K562 (cell line): ENCODE measurements at regions not wholly inside any gene's neighbourhood (a gene's known extent, or its start where the extent isn't known, plus 50 kb on each side); places are given as distances from the start of the nearest gene placed in this dataset.

ENCODE experiments used
- ATAC-seq: fragments of 200-7000 bp; cut with Tn5 transposase; 3 replicates; pipeline ENCODE4 v1.9.1; 2020; ENCODE audit warnings: moderate library complexity
- BruUV-seq: library from RNA; stranded (reverse); fragments of 400-500 nt; replicated peaks from 2 replicates; lab custom pipeline; 2021; lab: Mats Ljungman, UMichigan
- CTCF ChIA-PET: fragments of 300-600 bp; formaldehyde crosslinking; extraction: SDS; loops from one replicate; lab custom pipeline; 2021; ENCODE audit warnings: low intra/inter-chr PET ratio; lab: Yijun Ruan, JAX
- POLR2A ChIA-PET: fragments of 300-600, 350-650 bp; sonication (Branson Sonifier 250); formaldehyde crosslinking; extraction: SDS; loops from one replicate; lab custom pipeline; 2021; ENCODE audit warnings: antibody characterized with exemption, inconsistent platforms; lab: Yijun Ruan, JAX
- DNase-seq, 4 experiments: peaks; one replicate each; pipeline versions ENCODE4 v3.0.0 to v3.0.0-alpha.2; 2011 to 2018; ENCODE audit warnings: low spot score in 3 of 4, mixed read lengths in 3 of 4; ENCODE audit errors: extremely low read depth in 1 of 4
- FAIRE-seq: peaks from 2 replicates; lab custom pipeline; 2011; peaks lifted over from hg19 to GRCh38; lab: Jason Lieb, UNC
- H2AFZ ChIP-seq: 2 replicates; pipeline ENCODE4 v1.6.0; 2011; ENCODE audit warnings: low read depth, low read length, control low read depth, inconsistent platforms
- H3K27ac ChIP-seq: fragments of 200-600 bp; 3 replicates; pipeline ENCODE4 v1.8.0; 2011; ENCODE audit warnings: low read depth, mild to moderate bottlenecking, control low read depth, inconsistent platforms, low read length, moderate library complexity, mixed read lengths; ENCODE audit errors: extremely low read depth
- H3K27me3 ChIP-seq, 2 experiments: fragments of 300-600 bp in 1 of 2; 2 replicates in 1 of 2; 3 replicates in 1 of 2; pipeline versions ENCODE4 v1.6.0 to v1.8.0; 2011; ENCODE audit warnings: inconsistent platforms in 2 of 2, low read length in 2 of 2, mild to moderate bottlenecking in 1 of 2, mixed read lengths in 1 of 2, moderate library complexity in 1 of 2; ENCODE audit not compliant: control insufficient read depth in 2 of 2, insufficient read depth in 2 of 2
- H3K36me3 ChIP-seq: fragments of 300-600 bp; 3 replicates; pipeline ENCODE4 v1.8.0; 2011; ENCODE audit warnings: mild to moderate bottlenecking, low read length, inconsistent platforms; ENCODE audit not compliant: control insufficient read depth, insufficient read depth
- H3K4me1 ChIP-seq, 2 experiments: fragments of 200-600 bp in 1 of 2; replicated peaks in 1 of 2; 2 replicates in 1 of 2; 3 replicates in 1 of 2; pipeline versions ENCODE4 v1.5.1 to v1.8.0; 2011; ENCODE audit warnings: inconsistent platforms in 2 of 2, low read length in 2 of 2, mild to moderate bottlenecking in 1 of 2, mixed read lengths in 1 of 2, moderate library complexity in 1 of 2; ENCODE audit not compliant: control insufficient read depth in 2 of 2, insufficient read depth in 2 of 2
- H3K4me2 ChIP-seq: 2 replicates; pipeline ENCODE4 v1.6.1; 2011; ENCODE audit warnings: low read length, control low read depth, inconsistent platforms, mixed read lengths; ENCODE audit not compliant: insufficient read depth
- H3K4me3 ChIP-seq: fragments of 200-600 bp; sonication (generic), shearing (Covaris generic); 2 replicates; pipeline ENCODE4 v1.5.1; 2016; ENCODE audit warnings: control low read depth, inconsistent platforms
- H3K79me2 ChIP-seq: fragments of 200-600 bp; 3 replicates; pipeline ENCODE4 v1.8.0; 2011; ENCODE audit warnings: low read length, inconsistent platforms; ENCODE audit not compliant: control insufficient read depth, insufficient read depth
- H3K9ac ChIP-seq, 2 experiments: 2 replicates each; pipeline versions ENCODE4 v1.6.0 to v1.6.1; 2011; ENCODE audit warnings: low read depth in 2 of 2, low read length in 2 of 2, control low read depth in 1 of 2, inconsistent platforms in 1 of 2, mild to moderate bottlenecking in 1 of 2, mixed read lengths in 1 of 2; ENCODE audit not compliant: insufficient read depth in 1 of 2
- H3K9me1 ChIP-seq: one replicate; pipeline ENCODE4 v1.6.0; 2011; ENCODE audit warnings: inconsistent platforms, mild to moderate bottlenecking, low read length, moderate library complexity; ENCODE audit not compliant: control insufficient read depth, insufficient read depth
- H3K9me3 ChIP-seq: replicated peaks from 2 replicates; pipeline ENCODE4 v1.5.1; 2011; ENCODE audit warnings: low read depth, low read length, inconsistent platforms; ENCODE audit not compliant: control insufficient read depth, insufficient read depth
- H4K20me1 ChIP-seq: replicated peaks from 2 replicates; pipeline ENCODE4 v1.6.1; 2011; ENCODE audit warnings: low read length, inconsistent platforms, mixed read lengths; ENCODE audit not compliant: control insufficient read depth, insufficient read depth
- CBFA2T3 ChIP-seq: fragments of 450-650 bp; IDR thresholded peaks from 2 replicates; pipeline ENCODE4 v1.6.1; 2017
- DPF2 ChIP-seq: fragments of 450-650 bp; IDR thresholded peaks from 2 replicates; pipeline ENCODE4 v1.6.1; 2016
- EGR1 ChIP-seq: fragments of 450-650 bp; conservative IDR thresholded peaks from 2 replicates; pipeline ENCODE4 v1.6.1; 2017; ENCODE audit warnings: mild to moderate bottlenecking
- NCOA2 ChIP-seq, 2 experiments: fragments of 450-650 bp; IDR thresholded peaks; 2 replicates each; pipeline ENCODE4 v1.6.1; 2018; ENCODE audit warnings: mild to moderate bottlenecking in 2 of 2, moderate library complexity in 1 of 2; ENCODE audit not compliant: partially characterized antibody in 2 of 2
- NFE2L1 ChIP-seq: fragments of 450-650 bp; IDR thresholded peaks from 2 replicates; pipeline ENCODE4 v1.6.1; 2016; ENCODE audit warnings: missing genetic modification characterization, low read depth, mild to moderate bottlenecking, missing compliant biosample characterization, moderate library complexity, borderline replicate concordance
- NR2C2 ChIP-seq, 2 experiments: fragments of 200-800 bp in 1 of 2; sonication (Bioruptor generic) in 1 of 2; sonication (generic) in 1 of 2; formaldehyde crosslinking in 1 of 2; IDR thresholded peaks; 2 replicates each; pipeline versions ENCODE4 v1.6.1 to v1.8.0; 2016 to 2022; ENCODE audit warnings: mild to moderate bottlenecking in 1 of 2, missing compliant biosample characterization in 1 of 2, missing genetic modification characterization in 1 of 2, missing genetic modification reagents in 1 of 2
- PHTF2 ChIP-seq: fragments of 250-450 bp; sonication (Bioruptor Pico); IDR thresholded peaks from 2 replicates; pipeline ENCODE4 v1.5.0; 2021; ENCODE audit warnings: mild to moderate bottlenecking
- SRSF7 ChIP-seq: fragments of 200-400 bp; formaldehyde crosslinking; optimal IDR thresholded peaks from 2 replicates; pipeline ENCODE3; 2017; ENCODE audit warnings: mild to moderate bottlenecking, low read depth, low read length
- TRIM24 ChIP-seq, 2 experiments: fragments of 450-650 bp; IDR thresholded peaks; 2 replicates each; pipeline ENCODE4 v1.6.1; 2016
- ZBED1 ChIP-seq: IDR thresholded peaks from 2 replicates; pipeline ENCODE4 v1.6.1; 2014
- ZNF121 ChIP-seq: sonication (generic); formaldehyde crosslinking; conservative IDR thresholded peaks from 2 replicates; pipeline ENCODE4 v1.8.0; 2022; ENCODE audit warnings: missing genetic modification reagents
- ZNF232 ChIP-seq: sonication (generic); formaldehyde crosslinking; IDR thresholded peaks from 2 replicates; pipeline ENCODE4 v1.8.0; 2022; ENCODE audit warnings: mild to moderate bottlenecking, missing genetic modification reagents
- WGBS: fragments of 100-300 bp; shearing (Covaris generic); methylation state at CpG from one replicate; pipeline ENCODE4 v1.1.6; 2016; ENCODE audit warnings: low coverage, mixed read lengths; ENCODE audit not compliant: insufficient coverage; ENCODE audit errors: missing lambda C conversion rate; 5-methylcytosine and 5-hydroxymethylcytosine counted together
- in situ Hi-C: fragments of 300-500 bp; cut with MboI; formaldehyde crosslinking; loops from 4 replicates; pipeline ENCODE4 v1.15.0; 2018; ENCODE audit warnings: inconsistent platforms, mixed read lengths
- intact Hi-C: fragments of 100-400 bp; cut with micrococcal nuclease; formaldehyde crosslinking; loops from 2 replicates; pipeline ENCODE4 v1.14.2; 2022
- TF ChIP-seq, protein P1 (sequence below), 2 experiments: fragments of 450-650 bp in 1 of 2; IDR thresholded peaks; 2 replicates each; pipeline ENCODE4 v1.6.1; 2011 to 2017; ENCODE audit warnings: low read depth in 2 of 2, antibody characterized with exemption in 1 of 2, borderline replicate concordance in 1 of 2, low read length in 1 of 2, mild to moderate bottlenecking in 1 of 2, mixed read lengths in 1 of 2; ENCODE audit not compliant: control insufficient read depth in 1 of 2
- TF ChIP-seq, protein P2 (sequence below): fragments of 250-450 bp; sonication (Bioruptor Pico); IDR thresholded peaks from 2 replicates; pipeline ENCODE4 v1.4.0; 2020; ENCODE audit warnings: mild to moderate bottlenecking, moderate library complexity
- TF ChIP-seq, protein P3 (sequence below): fragments of 450-650 bp; formaldehyde crosslinking; IDR thresholded peaks from 2 replicates; pipeline ENCODE4 v1.4.0; 2022; ENCODE audit warnings: missing genetic modification characterization

DNA sequence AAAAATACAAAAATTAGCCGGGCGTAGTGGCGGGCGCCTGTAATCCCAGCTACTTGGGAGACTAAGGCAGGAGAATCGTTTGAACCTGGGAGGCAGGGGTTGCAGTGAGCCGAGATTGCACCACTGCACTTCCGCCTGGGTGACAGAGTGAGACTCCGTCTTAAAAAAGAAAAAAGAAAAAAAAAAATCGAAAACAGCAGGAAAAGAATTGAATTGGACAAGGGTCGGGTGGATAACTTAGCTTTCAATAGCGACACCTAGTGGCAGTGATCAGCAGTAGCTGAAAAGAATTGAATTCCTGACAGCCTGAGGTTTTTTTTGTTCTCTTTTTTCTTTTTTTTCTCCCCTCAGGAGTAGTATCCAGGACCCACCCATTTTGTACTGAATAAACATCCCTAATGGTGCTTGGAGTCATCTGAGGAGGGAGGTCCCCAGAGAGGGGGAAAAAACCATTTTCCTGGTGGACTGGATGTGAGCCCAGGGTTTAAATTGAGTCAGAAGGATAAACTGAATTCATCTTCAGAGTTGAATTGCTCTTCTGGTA lies 55.1 kb downstream of the CYCS start:
- Histone ChIP-seq H3K9me1 (no peaks in the 10 kb centered on the region), H3K27ac (no peak overlapping the region), H3K4me3 (no peak overlapping the region), H3K27me3 (no peaks in the 10 kb centered on the region), H3K79me2 (no peaks in the 10 kb centered on the region), H3K9me3 (no peaks in the 10 kb centered on the region), H2AFZ (peak overlapping the region; percentile 66; the same call in 1 of the 2 replicates), H3K4me2 (no peak overlapping the region), H3K9ac (no peak overlapping the region), H3K4me1 (peaks cover 0 to 11% of the 10 kb centered on the region in 2 experiments; a peak in 4 of 5 replicates), H3K36me3 (no peaks in the 10 kb centered on the region), H4K20me1 (no peaks in the 10 kb centered on the region)
- ChIA-PET CTCF (interaction anchor here (0.6 to 2.9 kb wide), 5 partner anchors 20 to 677 kb away, joined by 3 to 21 read pairs (median 3); no protein-coding TSS in a partner anchor), POLR2A (interaction anchor here (0.6 to 1.0 kb wide), 3 partner anchors 8 to 98 kb away, joined by 3 to 5 read pairs (median 4); no protein-coding TSS in a partner anchor)
- intact Hi-C loops (loop anchor here (1.0 to 5.0 kb wide), 4 partner anchors 87 to 257 kb away; no protein-coding TSS in a partner anchor), in situ Hi-C loops (no loop called here)
- peak; percentile 74 to 78 (median 76) for DNase-seq
- peak; percentile 87 for FAIRE-seq
- 0% methylated on average over 5 of the region's 11 CpGs for WGBS
- peak; percentile 77 for ATAC-seq
- no TSS peak for BruUV-seq
- TF ChIP-seq NFE2L1 (tag) (no peak), TRIM24 (IDR thresholded peaks at IDR 0.05) (no peak; a peak in 1 of 4 replicates), ZNF121 (no peak), CBFA2T3 (no peak), EGR1 (no peak; the same call in 1 of the 2 replicates), NCOA2 (IDR thresholded peaks at IDR 0.05; ENCODE audit: partially characterized antibody in 2 of 2) (no peak), SRSF7 (no peak), NR2C2 (CRISPR knock-in tag; IDR thresholded peaks at IDR 0.05) (no peak), NR2C2 (tag; IDR thresholded peaks at IDR 0.05) (no peak), DPF2 (peak; percentile 37; the same call in 1 of the 2 replicates), PHTF2 (no peak), ZNF232 (CRISPR knock-in tag) (no peak), ZBED1 (no peak)
- TF ChIP-seq, protein P1, sequence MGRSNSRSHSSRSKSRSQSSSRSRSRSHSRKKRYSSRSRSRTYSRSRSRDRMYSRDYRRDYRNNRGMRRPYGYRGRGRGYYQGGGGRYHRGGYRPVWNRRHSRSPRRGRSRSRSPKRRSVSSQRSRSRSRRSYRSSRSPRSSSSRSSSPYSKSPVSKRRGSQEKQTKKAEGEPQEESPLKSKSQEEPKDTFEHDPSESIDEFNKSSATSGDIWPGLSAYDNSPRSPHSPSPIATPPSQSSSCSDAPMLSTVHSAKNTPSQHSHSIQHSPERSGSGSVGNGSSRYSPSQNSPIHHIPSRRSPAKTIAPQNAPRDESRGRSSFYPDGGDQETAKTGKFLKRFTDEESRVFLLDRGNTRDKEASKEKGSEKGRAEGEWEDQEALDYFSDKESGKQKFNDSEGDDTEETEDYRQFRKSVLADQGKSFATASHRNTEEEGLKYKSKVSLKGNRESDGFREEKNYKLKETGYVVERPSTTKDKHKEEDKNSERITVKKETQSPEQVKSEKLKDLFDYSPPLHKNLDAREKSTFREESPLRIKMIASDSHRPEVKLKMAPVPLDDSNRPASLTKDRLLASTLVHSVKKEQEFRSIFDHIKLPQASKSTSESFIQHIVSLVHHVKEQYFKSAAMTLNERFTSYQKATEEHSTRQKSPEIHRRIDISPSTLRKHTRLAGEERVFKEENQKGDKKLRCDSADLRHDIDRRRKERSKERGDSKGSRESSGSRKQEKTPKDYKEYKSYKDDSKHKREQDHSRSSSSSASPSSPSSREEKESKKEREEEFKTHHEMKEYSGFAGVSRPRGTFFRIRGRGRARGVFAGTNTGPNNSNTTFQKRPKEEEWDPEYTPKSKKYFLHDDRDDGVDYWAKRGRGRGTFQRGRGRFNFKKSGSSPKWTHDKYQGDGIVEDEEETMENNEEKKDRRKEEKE (IDR thresholded peaks at IDR 0.05; ENCODE audit: borderline replicate concordance in 1 of 2, control insufficient read depth in 1 of 2, low read depth in 2 of 2, low read length in 1 of 2) = no peak
- TF ChIP-seq, protein P2, sequence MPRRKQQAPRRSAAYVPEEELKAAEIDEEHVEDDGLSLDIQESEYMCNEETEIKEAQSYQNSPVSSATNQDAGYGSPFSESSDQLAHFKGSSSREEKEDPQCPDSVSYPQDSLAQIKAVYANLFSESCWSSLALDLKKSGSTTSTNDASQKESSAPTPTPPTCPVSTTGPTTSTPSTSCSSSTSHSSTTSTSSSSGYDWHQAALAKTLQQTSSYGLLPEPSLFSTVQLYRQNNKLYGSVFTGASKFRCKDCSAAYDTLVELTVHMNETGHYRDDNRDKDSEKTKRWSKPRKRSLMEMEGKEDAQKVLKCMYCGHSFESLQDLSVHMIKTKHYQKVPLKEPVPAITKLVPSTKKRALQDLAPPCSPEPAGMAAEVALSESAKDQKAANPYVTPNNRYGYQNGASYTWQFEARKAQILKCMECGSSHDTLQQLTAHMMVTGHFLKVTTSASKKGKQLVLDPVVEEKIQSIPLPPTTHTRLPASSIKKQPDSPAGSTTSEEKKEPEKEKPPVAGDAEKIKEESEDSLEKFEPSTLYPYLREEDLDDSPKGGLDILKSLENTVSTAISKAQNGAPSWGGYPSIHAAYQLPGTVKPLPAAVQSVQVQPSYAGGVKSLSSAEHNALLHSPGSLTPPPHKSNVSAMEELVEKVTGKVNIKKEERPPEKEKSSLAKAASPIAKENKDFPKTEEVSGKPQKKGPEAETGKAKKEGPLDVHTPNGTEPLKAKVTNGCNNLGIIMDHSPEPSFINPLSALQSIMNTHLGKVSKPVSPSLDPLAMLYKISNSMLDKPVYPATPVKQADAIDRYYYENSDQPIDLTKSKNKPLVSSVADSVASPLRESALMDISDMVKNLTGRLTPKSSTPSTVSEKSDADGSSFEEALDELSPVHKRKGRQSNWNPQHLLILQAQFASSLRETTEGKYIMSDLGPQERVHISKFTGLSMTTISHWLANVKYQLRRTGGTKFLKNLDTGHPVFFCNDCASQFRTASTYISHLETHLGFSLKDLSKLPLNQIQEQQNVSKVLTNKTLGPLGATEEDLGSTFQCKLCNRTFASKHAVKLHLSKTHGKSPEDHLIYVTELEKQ (CRISPR knock-in tag) = no peak
- TF ChIP-seq, protein P3, sequence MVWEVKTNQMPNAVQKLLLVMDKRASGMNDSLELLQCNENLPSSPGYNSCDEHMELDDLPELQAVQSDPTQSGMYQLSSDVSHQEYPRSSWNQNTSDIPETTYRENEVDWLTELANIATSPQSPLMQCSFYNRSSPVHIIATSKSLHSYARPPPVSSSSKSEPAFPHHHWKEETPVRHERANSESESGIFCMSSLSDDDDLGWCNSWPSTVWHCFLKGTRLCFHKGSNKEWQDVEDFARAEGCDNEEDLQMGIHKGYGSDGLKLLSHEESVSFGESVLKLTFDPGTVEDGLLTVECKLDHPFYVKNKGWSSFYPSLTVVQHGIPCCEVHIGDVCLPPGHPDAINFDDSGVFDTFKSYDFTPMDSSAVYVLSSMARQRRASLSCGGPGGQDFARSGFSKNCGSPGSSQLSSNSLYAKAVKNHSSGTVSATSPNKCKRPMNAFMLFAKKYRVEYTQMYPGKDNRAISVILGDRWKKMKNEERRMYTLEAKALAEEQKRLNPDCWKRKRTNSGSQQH (CRISPR knock-in tag) = no peak
